Aorta (tissue), 5 donors: ENCODE measurements at regions not wholly inside any gene's neighbourhood (a gene's known extent, or its start where the extent isn't known, plus 50 kb on each side); places are given as distances from the start of the nearest gene placed in this dataset.

ENCODE experiments used
- ATAC-seq: fragments of 200-7000 bp; cut with Tn5 transposase; one replicate; pipeline ENCODE4 v1.9.1; 2022; ENCODE audit warnings: moderate library complexity; ENCODE audit not compliant: low FRiP score
- DNase-seq, 2 donors: peaks; one replicate each; pipeline ENCODE4 v3.0.0-alpha.2; 2020
- H3K27ac ChIP-seq, 2 donors: one replicate each; pipeline ENCODE4 v1.5.1; 2013; ENCODE audit warnings: low read length in 2 of 2, mild to moderate bottlenecking in 2 of 2, moderate library complexity in 2 of 2, control low read depth in 1 of 2, inconsistent platforms in 1 of 2, low read depth in 1 of 2
- H3K27me3 ChIP-seq, 2 donors: one replicate each; pipeline ENCODE4 v1.6.1; 2013; ENCODE audit warnings: control low read depth in 1 of 2, low read length in 1 of 2, mild to moderate bottlenecking in 1 of 2, moderate library complexity in 1 of 2; ENCODE audit not compliant: insufficient read depth in 2 of 2, control insufficient read depth in 1 of 2
- H3K36me3 ChIP-seq, 2 donors: one replicate each; pipeline ENCODE4 v1.6.1; 2013; ENCODE audit warnings: control low read depth in 1 of 2, low read length in 1 of 2, mild to moderate bottlenecking in 1 of 2; ENCODE audit not compliant: insufficient read depth in 2 of 2, control insufficient read depth in 1 of 2
- H3K4me1 ChIP-seq, 2 donors: one replicate each; pipeline ENCODE4 v1.6.1; 2013; ENCODE audit warnings: low read length in 2 of 2, control low read depth in 1 of 2, mild to moderate bottlenecking in 1 of 2, moderate library complexity in 1 of 2; ENCODE audit not compliant: insufficient read depth in 2 of 2, control insufficient read depth in 1 of 2
- H3K4me3 ChIP-seq, 2 donors: one replicate each; pipeline ENCODE4 v1.5.1; 2013; ENCODE audit warnings: low read length in 2 of 2, control low read depth in 1 of 2, mild to moderate bottlenecking in 1 of 2
- H3K9me3 ChIP-seq: one replicate; pipeline ENCODE4 v1.6.1; 2013; ENCODE audit warnings: mild to moderate bottlenecking, low read length; ENCODE audit not compliant: control insufficient read depth
- WGBS, 2 donors: extraction: QIAGEN DNeasy Blood & Tissue Kit; methylation state at CpG; one replicate each; pipeline ENCODE4 v1.1.7; 2013; 5-methylcytosine and 5-hydroxymethylcytosine counted together
- intact Hi-C, 2 donors: fragments of 100-400 bp; cut with DNase I; formaldehyde crosslinking; loops; one replicate each; pipeline versions ENCODE4 v1.14.2 to v1.15.0; 2022
- donor health status: healthy with polysubstance abuse.
- donor health status: Bipolar disorder and iron deficiency.
- donor health status: DM: no; HTN: no; CAD: no.
- donor health status: DM: no; HTN: no; CAD: no.
- donor health status: DM: yes; HTN: yes; CAD: no.

DNA sequence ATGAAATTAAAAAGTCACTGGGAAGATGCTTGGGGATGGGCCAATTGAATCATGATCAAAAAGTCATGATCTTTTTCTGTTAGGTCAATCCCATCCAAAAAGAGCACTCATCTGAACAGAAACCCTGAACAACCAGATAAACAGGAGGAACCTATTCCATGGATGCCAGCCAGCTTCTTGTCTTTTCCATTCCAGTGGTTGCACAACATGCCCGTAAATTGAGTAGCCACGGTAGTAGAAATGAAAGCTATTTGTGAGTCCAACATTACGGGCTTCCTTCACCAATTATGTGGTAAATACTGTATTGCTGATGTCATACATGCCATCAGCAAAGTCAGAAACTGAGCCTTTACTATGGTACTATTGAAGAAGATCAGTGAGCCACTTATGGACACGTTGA, 982.4 kb upstream of the HS3ST1 start:
- DNase-seq (no peak), ATAC-seq (no peak)
- H3K4me3 ChIP-seq = no peak overlapping the region
- no peaks in the 10 kb centered on the region for H3K36me3 ChIP-seq
- no peak overlapping the region for H3K27ac ChIP-seq
- intact Hi-C loops = no loop called here
- no peaks in the 10 kb centered on the region for H3K27me3 ChIP-seq
- H3K4me1 ChIP-seq = no peaks in the 10 kb centered on the region
- no peaks in the 10 kb centered on the region for H3K9me3 ChIP-seq
- 87 to 88% methylated on average over 4 of the region's 4 CpGs for WGBS, 2 donors

DNA sequence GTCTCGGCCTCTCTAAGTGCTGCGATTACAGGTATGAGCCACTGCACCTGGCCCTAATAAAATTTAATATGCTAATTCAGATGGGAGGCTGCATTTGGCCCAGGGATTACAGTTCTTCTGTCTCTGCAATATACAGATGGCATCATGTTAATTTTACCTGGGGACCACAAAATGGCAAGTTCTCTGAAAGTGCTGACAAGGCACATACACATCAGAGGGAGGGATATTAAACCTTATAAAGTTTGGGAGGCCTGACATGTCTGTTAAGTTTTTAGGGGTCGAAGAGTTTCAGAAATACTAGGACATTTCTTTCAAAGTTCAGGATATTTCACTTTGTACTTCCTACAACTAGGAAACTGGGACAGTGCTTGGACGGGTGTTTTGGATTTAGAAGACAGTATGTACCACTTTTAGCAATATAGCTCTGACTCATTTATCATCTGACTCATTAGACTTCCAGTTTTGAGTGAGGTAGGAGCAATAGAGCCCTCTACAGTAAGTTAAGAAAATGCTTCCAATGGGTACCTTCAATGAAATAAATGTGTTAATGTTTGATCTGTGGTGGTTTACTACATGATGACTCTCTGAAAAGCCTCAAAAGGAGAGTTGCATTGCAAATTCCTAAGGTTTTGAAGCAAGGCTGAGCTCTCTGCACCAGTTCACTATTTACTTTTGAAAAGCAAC, 981.0 kb upstream of the HS3ST1 start:
- WGBS, 2 donors = 70 to 74% methylated on average over 4 of the region's 4 CpGs
- no peak for ATAC-seq

DNA sequence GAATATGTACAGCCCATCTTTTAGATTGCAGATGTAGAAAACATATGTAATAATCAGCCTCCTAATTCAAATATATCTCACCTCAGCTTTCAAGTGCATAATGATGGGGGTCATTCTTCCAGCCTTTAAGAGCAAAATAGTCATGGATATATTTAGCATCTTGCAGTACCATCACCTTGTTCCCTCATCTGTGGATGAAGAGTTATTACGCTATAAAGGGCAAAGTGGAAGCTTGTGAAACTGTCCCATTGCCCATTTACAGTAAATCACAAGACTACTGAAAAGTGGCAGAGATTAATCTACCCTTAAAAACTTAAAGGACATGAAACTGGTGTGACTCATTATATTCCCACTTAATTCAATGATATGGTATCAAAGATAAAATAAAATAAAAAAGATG, 979.7 kb upstream of the HS3ST1 start:
- DNase-seq (no peak), ATAC-seq (no peak)
- WGBS, 2 donors = 86 to 88% methylated on average over 1 of the region's 1 CpG
- Histone ChIP-seq H3K9me3 (no peaks in the 10 kb centered on the region), H3K36me3 (no peaks in the 10 kb centered on the region), H3K4me1 (no peaks in the 10 kb centered on the region), H3K27me3 (no peaks in the 10 kb centered on the region), H3K27ac (no peak overlapping the region), H3K4me3 (no peak overlapping the region)
- intact Hi-C loops = no loop called here

More for the DNA sequence above, 981.0 kb upstream of the HS3ST1 start:
- H3K9me3 ChIP-seq = no peaks in the 10 kb centered on the region
- H3K4me1 ChIP-seq = no peaks in the 10 kb centered on the region
- intact Hi-C loops = no loop called here
- DNase-seq = no peak
- H3K36me3 ChIP-seq = no peaks in the 10 kb centered on the region
- no peak overlapping the region for H3K27ac ChIP-seq
- no peak overlapping the region for H3K4me3 ChIP-seq
- H3K27me3 ChIP-seq = no peaks in the 10 kb centered on the region

DNA sequence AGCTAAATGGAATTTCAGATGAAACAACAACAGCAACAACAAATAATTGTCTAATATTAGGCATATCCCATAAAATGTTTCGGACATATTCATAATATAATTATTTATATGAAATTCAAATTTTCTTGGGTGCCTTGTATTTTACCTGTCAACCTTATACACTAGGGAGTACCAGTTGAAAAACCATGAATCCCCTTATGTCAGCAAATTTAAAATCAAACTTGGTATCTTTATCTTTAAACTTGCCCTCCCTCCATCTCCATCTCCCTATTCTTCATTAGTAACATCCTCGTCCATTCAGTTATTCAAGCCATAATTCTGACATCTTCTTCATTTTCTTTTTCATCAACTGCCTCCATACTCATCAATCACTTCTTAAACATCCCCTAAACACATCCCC, 974.5 kb upstream of the HS3ST1 start:
- DNase-seq (no peak), ATAC-seq (no peak)
- Histone ChIP-seq H3K36me3 (no peaks in the 10 kb centered on the region), H3K4me1 (no peaks in the 10 kb centered on the region), H3K27me3 (no peaks in the 10 kb centered on the region), H3K27ac (no peak overlapping the region), H3K9me3 (no peaks in the 10 kb centered on the region), H3K4me3 (no peak overlapping the region)
- 83 to 84% methylated on average over 2 of the region's 2 CpGs for WGBS, 2 donors
- intact Hi-C loops = no loop called here

DNA sequence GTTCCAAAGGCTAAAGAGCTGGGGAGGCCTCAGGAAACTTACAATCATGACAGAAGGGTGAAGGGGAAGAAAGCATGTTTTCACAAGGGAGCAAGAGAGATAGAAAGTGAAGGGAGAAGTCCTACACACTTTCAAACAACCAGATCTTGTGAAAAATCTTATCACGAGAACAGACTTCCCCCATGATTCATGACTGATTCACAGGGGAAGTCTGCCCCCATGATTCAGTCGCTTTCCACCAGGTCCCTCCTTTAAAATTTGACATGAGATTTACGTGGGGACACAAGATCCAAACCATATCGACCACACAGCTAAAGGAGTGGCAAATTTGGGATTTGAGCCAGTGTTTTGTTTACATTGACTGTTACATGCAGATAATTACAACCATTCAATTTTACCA, 971.1 kb upstream of the HS3ST1 start:
- no peak for DNase-seq
- no peak for ATAC-seq
- intact Hi-C loops = no loop called here
- Histone ChIP-seq H3K4me1 (no peaks in the 10 kb centered on the region), H3K4me3 (no peak overlapping the region), H3K9me3 (no peaks in the 10 kb centered on the region), H3K27ac (no peak overlapping the region), H3K36me3 (no peaks in the 10 kb centered on the region), H3K27me3 (no peaks in the 10 kb centered on the region)
- 61% methylated on average over 4 of the region's 4 CpGs for WGBS, 2 donors

DNA sequence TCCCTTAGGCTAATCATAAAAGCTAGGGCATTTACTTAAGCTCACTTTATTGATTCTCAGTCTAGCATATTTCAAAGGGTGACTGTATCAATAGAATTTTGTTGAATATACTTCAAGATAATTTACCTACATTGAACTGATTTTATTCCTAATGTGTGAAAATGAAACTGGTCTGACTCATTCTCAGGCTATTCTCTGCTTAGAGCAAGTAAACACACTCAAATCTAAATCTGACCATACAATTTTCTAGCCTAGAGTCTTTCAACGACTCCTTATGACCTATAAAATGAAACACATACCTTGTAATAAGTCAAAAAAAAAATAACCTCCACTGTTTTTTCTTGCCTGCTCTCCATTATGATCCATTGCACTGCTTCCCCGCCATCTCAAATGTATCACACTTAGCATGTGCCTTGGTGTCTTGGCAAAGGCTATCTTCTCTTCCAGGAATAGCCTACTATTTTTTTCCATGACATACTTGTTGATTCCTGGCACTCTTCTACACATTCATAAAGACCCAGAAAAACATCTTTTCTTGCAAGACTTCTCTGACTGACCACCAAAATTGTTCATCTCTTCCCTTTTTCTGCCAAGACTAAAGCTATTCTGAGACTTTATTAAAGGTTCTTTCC, 965.1 kb upstream of the HS3ST1 start:
- no peaks in the 10 kb centered on the region for H3K4me1 ChIP-seq
- H3K27ac ChIP-seq = no peak overlapping the region
- WGBS, 2 donors = 63 to 65% methylated on average over 2 of the region's 2 CpGs
- no peak for ATAC-seq
- no peaks in the 10 kb centered on the region for H3K36me3 ChIP-seq
- no peaks in the 10 kb centered on the region for H3K27me3 ChIP-seq
- no peak overlapping the region for H3K4me3 ChIP-seq
- no peak for DNase-seq
- H3K9me3 ChIP-seq = no peaks in the 10 kb centered on the region
- intact Hi-C loops = no loop called here

DNA sequence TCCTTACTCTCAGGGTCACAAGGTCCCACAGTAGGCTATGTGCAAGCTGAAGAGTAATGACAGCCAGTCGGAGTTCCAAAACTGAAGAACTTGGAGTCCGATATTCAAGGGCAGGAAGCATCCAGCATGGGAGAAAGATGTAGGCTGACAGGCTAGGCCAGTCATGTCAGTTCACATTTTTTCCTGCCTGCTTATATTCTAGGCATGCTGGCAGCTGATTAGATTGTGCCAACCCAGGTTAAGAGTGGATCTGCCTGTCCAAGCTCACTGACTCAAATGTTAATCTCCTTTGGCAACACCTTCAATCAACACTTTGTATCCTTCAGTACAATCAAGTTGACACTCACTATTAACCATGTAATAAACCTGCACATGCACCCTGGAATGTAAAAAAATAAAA, 960.9 kb upstream of the HS3ST1 start:
- H3K4me1 ChIP-seq = no peaks in the 10 kb centered on the region
- H3K27me3 ChIP-seq = no peaks in the 10 kb centered on the region
- H3K4me3 ChIP-seq = no peak overlapping the region
- H3K36me3 ChIP-seq = no peaks in the 10 kb centered on the region
- DNase-seq (no peak), ATAC-seq (no peak)
- H3K9me3 ChIP-seq = no peaks in the 10 kb centered on the region
- no peak overlapping the region for H3K27ac ChIP-seq
- intact Hi-C loops = no loop called here
- 89 to 93% methylated on average over 2 of the region's 2 CpGs for WGBS, 2 donors

DNA sequence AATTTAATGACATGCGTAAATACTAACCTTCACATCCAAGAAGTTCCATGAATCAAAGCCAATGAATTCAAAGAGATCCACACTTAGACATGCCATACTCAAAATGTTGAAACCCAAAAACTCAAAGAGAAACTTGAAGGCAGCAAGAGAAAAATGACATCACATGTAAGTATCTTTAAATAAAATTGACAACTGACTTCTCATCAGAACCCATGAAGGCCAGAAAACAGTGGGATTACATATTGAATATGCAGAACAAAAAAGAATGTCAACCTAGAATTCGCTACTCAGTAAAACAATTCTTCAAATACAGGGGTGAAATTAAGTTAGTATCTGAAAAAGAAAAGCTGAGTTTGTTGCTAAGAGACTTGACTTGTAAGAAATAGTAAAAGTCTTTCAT, 953.9 kb upstream of the HS3ST1 start:
- intact Hi-C loops = no loop called here
- H3K27me3 ChIP-seq = no peaks in the 10 kb centered on the region
- no peak for DNase-seq
- no peak overlapping the region for H3K27ac ChIP-seq
- 94 to 95% methylated on average over 2 of the region's 2 CpGs for WGBS, 2 donors
- H3K4me1 ChIP-seq = no peaks in the 10 kb centered on the region
- H3K9me3 ChIP-seq = no peaks in the 10 kb centered on the region
- no peak overlapping the region for H3K4me3 ChIP-seq
- ATAC-seq = no peak
- no peaks in the 10 kb centered on the region for H3K36me3 ChIP-seq

DNA sequence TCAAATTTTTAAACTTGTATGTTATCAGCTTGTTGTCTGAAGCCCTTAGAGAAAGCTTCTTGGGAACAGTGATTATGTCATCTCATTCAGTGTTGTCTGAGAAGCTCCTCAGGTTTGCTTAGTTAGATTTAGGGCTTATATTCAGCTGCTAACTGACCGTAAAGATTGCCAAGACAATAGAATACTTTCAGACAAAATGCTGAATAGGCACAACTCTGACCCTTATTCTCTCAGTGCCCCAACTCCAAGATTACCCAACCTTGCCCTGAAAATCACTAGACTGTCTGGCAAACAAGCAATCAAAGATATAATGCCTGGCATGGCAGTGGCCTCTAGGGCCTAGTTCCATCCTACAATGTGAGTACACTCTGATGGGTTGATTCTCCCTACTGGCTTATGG, 950.5 kb upstream of the HS3ST1 start:
- no peak overlapping the region for H3K27ac ChIP-seq
- intact Hi-C loops = no loop called here
- DNase-seq (no peak), ATAC-seq (no peak)
- H3K4me1 ChIP-seq = no peaks in the 10 kb centered on the region
- H3K4me3 ChIP-seq = no peak overlapping the region
- no peaks in the 10 kb centered on the region for H3K36me3 ChIP-seq
- no peaks in the 10 kb centered on the region for H3K9me3 ChIP-seq
- WGBS, 2 donors = 83 to 89% methylated on average over 1 of the region's 1 CpG
- no peaks in the 10 kb centered on the region for H3K27me3 ChIP-seq
